Left ventricle myocardium superior (tissue), 1 donor: ENCODE measurements at regions not wholly inside any gene's neighbourhood (a gene's known extent, or its start where the extent isn't known, plus 50 kb on each side); places are given as distances from the start of the nearest gene placed in this dataset.

Source experiments
- ATAC-seq: fragments of 200-7000 bp; cut with Tn5 transposase; one replicate; pipeline ENCODE4 v1.9.1; 2020; ENCODE audit warnings: mild to moderate bottlenecking, moderate library complexity
- DNase-seq: peaks from one replicate; pipeline ENCODE4 v3.0.0-alpha.2; 2020
- intact Hi-C: fragments of 100-400 bp; cut with micrococcal nuclease; formaldehyde crosslinking; loops from one replicate; pipeline ENCODE4 v1.11.0; 2022
- donor health status: DM: no; HTN: yes; CAD: no; lungs with severe emphysema.

DNA sequence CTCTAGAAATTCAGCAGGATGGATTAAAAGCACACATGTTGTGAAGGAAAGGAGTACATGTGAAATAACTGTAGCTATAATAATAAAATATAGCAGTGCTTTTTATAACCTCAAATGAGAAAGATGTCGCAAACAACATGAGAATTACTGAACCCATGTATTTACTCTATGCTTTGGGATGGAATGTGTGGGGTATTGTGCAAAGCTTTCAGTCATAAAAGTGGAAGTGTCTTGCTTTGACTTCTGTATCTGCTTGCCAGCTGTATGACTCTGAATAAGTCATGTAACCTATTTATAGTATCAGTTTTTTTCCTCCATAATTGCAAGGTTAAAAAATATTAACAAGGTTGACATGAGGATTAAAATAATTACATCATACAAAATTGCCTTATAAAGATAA is 519.3 kb upstream of the CADM2 start:
- intact Hi-C loops = no loop called here
- DNase-seq (no peak), ATAC-seq (no peak)

DNA sequence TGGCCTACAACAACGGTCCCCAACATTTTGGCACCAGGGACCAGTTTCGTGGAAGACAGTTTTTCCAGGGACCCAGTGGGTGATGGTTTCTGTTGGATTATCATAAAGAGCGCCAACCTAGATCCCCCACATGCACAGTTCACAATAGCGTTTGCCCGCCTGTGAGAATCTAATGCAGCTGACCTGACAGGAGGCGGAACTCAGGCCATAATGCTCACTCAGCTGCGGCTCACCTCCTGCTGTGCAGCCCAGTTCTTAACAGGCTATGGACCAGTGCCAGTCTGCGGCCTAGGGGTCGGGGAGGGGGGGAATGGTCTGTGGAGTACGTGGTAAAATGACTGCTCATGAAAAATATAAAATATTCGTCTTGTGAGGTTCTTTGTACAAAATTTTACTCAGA is 518.5 kb upstream of the CADM2 start:
- ATAC-seq (no peak), DNase-seq (no peak)
- intact Hi-C loops = no loop called here

DNA sequence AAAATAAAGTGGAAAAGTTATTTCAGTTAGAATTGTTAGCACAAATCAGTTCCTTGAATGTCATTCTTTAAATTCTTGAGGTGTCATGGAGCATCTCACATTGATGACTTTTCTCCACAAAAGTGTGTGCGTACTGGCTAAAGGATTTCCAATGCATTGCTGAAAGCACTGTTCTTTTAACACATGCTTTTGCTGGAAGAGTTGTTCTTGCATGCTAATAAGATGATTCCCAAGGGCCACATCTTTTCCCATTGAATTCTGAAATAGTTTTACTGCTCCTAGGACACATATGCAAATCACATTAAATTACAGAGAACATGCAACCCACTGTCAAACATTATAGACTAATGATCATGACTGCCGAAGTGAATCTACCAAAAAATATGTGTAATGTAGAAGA is 516.3 kb upstream of the CADM2 start:
- intact Hi-C loops = no loop called here
- no peak for ATAC-seq

DNA sequence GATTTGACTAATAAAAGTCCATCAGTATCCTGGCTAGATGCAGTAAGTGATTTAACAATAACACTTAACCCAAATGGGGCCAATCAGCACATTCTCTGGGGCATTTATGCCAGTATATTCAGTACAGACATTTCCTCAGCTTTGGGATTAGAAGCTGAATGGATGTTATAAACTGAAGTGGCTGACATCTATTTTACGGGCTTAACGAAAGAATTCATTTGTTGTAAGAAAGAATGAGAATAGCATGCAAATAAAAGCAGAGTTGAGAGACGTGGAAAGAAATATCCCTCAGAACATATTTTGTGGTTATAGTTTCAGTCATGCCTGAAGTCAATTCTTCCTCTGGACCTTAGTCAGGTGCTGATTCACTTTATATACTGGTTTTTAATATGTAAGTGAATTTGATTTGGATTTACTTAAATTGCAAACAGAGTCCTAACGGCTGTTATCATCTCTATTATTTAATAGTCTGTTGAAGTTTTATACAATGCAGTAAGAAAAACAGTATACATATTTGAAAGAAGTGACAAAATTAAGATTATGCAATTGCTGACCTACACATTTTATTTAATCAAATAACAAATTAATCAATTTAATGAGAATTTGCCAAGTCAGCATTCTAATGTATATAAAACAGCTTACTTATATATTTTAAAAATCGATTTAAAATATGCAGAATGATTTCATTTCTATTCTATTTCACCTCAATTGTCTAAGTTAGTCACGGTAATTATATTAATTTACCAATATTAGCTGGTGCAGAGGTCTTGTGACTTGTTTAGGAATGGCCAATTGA is 513.9 kb upstream of the CADM2 start:
- no peak for DNase-seq
- ATAC-seq = no peak
- intact Hi-C loops = no loop called here

More for the DNA sequence above, 516.3 kb upstream of the CADM2 start:
- no peak for DNase-seq

DNA sequence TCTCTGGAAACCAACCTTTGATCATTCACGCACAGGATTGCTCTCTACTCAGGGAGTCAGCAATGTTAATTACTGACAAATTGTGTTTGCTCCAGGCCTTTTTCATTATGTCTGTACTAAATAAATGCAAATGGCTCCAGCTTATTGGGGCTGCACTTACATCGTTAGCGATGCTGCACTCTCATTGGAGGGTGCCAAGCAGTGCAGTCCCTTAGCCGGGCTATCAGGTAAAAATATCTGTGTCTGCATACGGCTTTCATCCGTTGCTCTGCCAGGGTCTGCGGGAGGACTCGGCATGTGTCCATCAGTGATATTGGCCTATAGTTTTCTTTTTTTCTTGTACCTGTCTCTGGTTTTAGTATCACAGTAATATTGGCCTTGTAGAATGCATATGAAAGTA is 471.5 kb upstream of the CADM2 start:
- intact Hi-C loops = no loop called here
- no peak for ATAC-seq
- DNase-seq = no peak

DNA sequence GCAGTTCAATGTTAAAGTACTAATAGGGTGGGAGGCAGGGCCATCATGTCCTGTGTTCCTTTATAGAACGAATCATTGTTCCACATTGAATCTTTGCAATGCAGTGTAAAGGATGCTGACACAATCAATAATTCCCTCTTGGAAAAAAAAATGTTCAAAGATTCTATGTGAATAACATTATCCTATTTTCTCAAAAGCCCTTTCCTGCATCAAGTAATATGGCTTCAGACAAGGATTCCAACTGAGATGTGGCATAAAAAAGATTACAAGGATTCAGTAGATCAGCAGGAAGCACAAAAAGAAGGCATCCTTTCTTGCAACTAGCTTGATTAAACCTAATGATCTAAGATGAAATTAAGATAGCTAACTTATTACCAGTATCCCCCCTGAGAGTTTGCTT is 454.0 kb upstream of the CADM2 start:
- no peak for ATAC-seq
- intact Hi-C loops = no loop called here
- no peak for DNase-seq

DNA sequence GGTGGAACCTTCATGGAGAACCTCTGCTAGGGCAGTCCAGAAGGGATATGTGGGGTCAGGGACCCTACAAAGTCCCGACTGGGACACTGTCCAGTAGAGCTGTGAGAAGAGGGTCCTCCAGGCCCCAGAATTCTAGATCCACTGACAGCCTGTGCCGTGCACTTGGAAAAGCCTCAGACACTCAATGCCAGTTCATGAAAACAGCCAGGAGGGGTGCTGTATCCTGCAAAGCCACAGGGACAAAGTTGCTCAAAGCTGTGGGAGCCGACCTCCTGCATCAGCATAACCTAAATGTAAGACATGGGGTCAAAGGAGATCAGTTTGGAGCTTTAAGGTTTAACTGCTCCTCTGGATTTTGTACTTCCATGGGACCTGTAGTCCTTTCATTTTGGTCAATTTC is 448.8 kb upstream of the CADM2 start:
- no peak for DNase-seq
- intact Hi-C loops = no loop called here
- no peak for ATAC-seq

DNA sequence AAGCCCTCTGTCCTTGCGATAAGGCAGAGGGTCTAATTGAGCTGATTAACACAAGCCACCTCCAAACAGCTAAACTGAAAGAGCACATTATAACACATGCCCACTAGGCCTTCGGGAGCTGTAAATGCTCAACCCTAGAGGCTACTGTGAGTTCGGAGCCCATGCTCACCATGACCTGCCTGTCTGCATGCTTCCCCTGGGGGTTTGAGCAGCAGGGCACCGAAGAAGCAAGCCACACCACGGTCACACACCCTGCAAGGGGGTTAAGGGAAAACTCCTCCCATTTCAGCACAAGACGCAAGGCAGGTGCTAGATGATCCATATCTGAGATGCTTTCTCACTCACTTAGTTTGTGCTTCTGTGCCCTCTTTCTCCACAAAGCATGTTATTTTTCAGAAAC is 435.9 kb upstream of the CADM2 start:
- ATAC-seq = no peak
- intact Hi-C loops = no loop called here

DNA sequence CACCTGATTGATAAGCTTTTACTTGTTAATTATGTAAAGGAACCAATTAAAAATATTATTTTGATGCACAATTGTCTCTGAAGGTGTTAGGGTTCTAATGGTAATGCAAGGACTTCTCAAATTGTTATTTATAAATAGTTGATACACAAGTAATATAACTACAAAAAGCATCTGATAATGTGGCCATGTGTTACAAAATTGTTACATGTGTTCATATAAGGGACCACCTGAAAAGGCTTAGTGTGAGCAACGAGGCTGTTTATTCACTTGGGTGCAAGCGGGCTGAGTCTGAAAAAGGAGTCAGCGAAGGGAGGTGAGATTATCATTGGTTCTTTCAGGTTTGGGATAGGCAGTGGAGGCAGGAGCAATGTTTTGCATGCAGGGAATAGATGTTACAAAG is 421.9 kb upstream of the CADM2 start:
- no peak for DNase-seq
- ATAC-seq = no peak
- intact Hi-C loops = no loop called here

More for the DNA sequence above, 435.9 kb upstream of the CADM2 start:
- no peak for DNase-seq

DNA sequence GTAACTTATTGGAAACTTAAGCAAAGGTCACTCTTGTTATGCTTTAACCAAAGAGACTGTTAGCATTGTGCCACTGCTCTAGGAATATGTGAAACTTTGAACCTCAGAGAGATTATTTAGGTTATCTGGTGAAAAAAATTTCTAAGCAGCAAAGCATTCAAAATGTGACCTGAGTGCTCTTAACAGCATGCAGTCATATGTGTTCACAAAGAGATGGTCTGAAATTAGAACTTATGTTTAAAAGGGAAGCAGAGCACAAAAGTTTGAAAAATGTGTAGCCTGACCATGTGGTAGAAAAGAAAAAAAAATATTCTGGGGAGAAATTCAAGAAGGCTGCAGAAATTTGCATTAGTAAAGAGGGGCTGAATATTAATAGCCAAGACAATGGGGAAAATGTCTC is 420.2 kb upstream of the CADM2 start:
- intact Hi-C loops = no loop called here
- no peak for ATAC-seq

DNA sequence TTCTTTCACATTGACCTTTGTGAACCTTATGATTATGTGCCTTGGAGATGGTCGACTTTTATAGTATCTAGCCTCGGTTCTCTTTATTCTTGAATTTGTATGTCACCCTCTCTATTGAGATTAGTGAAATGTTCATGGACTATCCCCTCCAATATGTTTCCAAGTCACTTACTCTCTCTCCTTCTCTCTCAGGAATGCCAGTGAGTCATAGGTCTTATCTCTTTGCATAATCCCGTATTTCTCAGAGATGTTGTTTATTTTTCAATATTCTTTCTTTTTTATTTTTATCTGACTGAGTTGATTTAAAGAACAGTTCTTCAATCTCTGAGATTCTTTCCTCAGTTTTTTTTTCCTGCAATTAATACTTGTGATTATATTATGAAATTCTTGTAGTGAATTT is 411.6 kb upstream of the CADM2 start:
- intact Hi-C loops = loop anchor here (10.0 kb wide), 1 partner anchor 1028 kb away; no protein-coding TSS in a partner anchor
- ATAC-seq = no peak
- no peak for DNase-seq

More for the DNA sequence above, 420.2 kb upstream of the CADM2 start:
- no peak for DNase-seq

DNA sequence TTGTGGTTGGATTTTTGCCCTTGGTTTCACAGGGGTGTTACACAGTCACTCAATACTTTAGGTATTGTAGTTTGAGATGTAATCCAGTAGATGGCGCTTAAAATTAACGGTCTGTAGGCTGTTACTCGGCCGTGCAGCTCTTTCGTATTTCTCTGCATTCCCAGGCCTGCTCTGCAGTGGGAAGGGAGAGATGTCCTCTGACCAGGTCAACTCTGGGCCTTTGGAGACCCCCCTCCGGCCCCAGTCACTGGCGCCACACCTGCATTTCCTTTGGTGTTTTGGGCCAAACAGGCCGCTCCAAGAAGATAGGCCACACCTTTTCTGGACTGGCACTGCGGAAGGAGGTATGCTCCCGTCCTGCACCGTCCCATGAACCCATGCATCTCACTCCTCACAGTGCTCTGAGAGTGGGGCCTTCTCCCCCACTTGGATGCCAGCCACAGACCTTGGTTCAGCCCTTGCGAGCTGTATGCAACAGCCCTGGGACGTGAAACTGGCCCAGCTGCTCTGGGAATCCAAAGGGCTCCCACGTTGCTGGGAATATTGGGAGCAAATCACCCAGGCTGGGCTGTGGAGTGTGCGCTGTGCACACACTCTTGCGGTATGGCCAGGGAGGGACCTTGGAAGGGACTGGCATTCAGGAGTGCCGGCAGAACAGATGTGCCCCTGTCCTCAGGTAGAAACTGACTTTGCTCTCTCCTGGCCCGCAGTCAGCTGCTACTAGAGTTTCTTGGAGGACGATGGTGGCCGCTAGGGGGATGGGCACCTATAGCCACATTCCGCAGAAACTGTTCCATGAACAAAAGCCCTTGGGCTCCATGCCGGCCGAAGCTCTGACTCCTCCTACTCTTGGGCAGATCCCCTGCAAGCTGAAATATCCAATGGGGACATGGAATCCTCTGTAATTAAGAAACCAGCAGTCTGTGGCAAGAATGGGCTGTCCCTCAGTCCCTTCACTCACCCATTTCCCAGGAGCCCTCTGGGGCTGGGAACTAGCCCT is 410.5 kb upstream of the CADM2 start:
- peak; percentile 72 for ATAC-seq
- peak; percentile 22 for DNase-seq

DNA sequence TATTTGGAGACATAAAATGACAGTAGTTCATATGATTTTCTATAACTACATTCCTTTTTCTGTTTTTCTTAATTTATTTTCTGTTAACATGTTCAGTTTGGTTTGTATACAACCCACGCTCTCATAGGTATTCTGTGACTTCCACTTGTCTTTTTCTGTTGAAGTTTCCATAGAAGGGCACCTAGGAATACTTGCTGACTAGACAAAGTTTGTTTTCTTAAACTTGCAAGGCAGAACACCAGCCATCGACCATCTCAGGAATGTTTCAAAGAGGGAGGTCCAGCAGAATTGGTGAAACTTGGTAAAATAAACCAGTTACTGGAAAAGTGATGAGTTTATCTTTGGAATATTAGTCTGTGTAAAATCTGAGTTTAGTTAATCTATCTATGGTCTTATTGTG is 403.2 kb upstream of the CADM2 start:
- ATAC-seq (no peak), DNase-seq (no peak)
- intact Hi-C loops = no loop called here

More for the DNA sequence above, 410.5 kb upstream of the CADM2 start:
- intact Hi-C loops = loop anchor here (10.0 kb wide), 1 partner anchor 1027 kb away; no protein-coding TSS in a partner anchor

DNA sequence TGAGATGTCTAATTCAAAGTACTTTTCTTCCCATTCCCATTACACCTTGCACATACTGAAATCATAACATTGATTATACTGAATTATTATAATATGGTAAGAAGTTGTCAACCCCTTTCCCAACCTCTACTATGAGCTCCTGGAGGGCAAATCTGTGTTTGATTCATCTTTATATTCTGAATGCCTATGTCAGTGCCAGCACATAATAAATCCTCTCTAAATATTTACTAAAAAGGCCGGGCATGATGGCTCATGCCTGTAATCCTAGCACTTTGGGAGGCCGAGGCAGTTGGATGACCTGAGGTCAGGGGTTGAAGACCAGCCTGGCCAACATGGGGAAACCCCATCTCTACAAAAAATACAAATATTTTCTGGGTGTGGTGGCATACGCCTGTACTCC is 392.5 kb upstream of the CADM2 start:
- ATAC-seq (no peak), DNase-seq (no peak)
- intact Hi-C loops = no loop called here

DNA sequence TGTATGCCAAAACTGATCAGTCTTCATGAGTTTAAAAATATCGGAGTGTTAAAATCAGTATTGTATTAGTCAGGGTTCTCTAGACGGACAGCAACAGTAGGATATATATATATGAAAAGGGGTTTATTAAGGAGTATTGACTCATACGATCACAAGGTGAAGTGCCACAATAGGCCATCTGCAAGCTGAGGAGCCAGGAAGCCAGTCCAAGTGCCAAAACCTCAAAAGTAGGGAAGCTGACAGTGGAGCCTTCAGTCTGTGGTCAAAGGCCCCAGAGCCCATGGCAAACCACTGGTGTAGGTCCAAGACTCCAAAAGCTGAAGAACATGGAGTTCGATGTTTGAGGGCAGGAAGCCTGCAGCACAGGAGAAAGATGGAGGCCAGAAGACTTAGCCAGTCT is 391.0 kb upstream of the CADM2 start:
- ATAC-seq (no peak), DNase-seq (no peak)
- intact Hi-C loops = no loop called here

DNA sequence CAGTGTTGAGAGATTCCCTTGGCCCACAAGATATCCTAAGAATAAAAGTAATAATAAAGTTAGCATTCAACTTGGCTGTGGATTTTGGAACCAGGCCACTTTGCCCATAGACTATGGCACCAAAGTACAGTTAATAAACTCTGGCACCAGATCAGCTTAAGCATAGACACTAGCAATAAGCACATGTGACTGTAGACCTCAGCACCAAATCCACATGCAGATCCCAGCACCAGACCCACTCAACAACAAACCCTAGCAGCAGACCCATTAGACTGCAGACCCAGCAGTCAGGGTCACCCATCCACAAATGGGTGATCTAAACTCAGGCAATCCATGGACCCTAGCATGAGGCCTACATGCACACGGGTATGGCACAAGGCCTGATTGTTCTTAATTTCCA is 384.8 kb upstream of the CADM2 start:
- ATAC-seq (no peak), DNase-seq (no peak)
- intact Hi-C loops = no loop called here

DNA sequence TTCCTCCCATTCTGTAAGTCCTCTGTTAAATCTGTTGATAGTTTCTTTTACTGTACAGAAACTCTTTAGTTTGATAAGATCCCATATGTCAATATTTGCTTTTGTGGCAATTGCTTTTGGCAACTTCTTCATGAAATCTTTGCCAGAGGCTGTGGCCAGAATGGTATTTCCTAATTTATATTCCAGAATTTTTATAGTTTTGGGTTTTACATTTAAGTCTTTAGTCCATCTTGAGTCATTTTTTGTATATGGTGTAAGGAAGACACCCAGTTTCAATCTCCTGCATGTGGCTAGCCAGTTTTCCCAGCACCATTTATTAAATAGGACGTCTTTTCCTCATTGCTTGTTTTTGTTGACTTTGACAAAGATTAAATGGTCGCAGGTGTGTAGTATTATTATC is 372.4 kb upstream of the CADM2 start:
- ATAC-seq = no peak
- DNase-seq = no peak
- intact Hi-C loops = no loop called here

DNA sequence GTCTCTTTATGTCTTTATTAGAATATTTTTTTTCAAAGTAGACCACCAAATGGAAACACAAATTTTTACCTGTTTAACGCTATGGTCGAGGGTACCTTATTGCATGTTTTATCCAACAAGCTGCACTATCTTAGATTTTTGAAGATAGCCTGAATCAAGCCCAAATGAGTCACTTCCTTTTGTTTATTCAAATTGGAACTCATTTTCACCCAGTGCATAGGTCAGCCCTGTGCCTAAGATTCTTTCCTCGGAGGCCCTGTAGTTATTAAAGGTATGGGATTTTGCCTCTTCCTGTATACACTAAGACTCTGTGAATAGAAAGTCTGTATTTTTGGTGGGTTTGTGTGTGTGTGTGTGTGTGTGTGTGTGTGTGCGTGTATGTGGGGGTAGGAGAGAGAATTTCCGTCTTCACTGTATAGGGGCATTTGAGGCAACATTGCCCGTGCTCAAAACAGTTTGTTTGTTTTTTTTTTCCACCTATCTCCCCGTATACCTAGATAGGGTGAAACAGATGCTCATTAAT is 358.0 kb upstream of the CADM2 start:
- ATAC-seq = no peak
- no peak for DNase-seq
- intact Hi-C loops = no loop called here

DNA sequence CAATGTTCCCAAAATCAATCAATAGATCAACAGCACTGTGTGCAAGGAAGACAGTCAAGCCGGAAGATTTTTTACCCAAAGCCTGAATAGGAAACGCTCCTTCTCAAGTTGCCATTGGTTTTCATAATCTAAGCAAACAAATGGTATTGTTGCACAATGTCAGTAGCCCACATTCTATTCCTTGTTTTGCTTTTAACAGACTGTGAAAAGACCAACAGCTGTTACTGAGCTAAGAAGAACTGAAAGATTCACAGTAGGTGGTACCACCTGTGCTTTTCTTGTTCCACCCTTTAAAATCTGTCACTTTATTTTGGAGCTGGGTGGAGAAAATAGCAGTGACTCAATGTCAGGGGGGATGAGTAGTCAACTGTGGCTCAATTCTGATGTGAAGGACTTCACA is 357.5 kb upstream of the CADM2 start:
- DNase-seq (no peak), ATAC-seq (no peak)
- intact Hi-C loops = no loop called here

DNA sequence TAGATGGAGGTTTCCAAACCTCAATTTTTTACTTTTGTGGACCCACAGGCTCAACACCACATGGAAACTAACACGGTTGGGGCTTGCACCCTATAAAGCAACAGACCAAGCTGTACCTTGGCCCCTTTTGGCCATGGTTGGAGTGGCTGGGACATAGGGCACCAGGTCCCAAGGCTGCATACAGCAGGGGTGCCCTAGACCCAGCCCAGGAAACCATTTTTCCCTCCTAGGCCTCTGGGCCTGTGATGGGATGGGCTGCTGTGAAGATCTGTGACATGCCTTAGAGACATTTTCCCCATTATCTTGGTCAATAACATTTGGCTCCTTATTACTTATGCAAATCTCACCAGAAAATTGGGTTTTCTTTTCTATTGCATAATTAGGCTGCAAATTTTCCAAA is 337.0 kb upstream of the CADM2 start:
- ATAC-seq (no peak), DNase-seq (no peak)
- intact Hi-C loops = no loop called here
